HG02973 (cell line): ENCODE measurements at regions not wholly inside any gene's neighbourhood (a gene's known extent, or its start where the extent isn't known, plus 50 kb on each side); places are given as distances from the start of the nearest gene placed in this dataset.
"Not testable (repeated sequence)": the region's sequence is repeated elsewhere in the genome, so short reads cannot be mapped to it uniquely, and the experiment has no call there.

Experiments
- ATAC-seq: cut with Tn5 transposase; IDR thresholded peaks from one replicate; pipeline ENCODE4 v1.9.1; 2021; ENCODE audit warnings: moderate library complexity; ENCODE audit not compliant: unreplicated experiment

DNA sequence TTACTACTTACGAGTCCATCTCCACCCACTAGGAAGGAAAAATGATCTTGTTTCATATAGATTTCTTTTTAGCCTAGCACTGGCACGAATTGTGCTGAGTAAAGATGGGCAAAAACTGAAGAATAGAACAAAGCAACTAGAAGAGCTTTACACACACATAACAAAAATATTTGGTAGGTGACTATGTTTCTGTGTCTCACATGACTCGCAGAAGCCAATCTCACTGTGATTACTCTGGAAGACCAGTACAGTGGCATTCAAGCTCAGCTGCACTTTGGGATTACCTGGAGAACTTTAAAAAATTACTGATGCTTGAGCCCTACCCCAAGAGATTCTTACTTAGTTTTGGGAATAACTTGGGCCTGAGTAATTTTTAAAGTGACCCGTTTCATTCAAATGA, 378.7 kb downstream of the METTL4 start:
- ATAC-seq: no peak

DNA sequence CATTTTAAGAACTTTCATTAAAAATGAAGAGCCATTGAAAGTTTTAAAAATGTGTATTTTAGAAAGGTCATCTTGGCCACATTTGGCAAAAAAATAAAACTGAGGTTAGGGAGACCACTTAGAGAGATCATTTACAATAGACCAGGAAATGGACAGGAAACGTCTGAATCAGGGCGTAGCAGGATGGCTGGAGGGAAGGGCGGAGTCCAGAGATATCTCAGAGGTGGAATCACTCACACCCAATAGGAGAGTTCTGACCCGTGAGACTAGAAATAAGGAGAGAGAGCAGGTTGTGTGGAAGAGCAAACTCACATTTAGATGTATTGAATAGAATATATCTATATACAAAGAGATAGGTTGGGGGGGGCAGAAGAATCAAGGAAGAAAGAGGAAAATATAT, 373.4 kb downstream of the METTL4 start:
- ATAC-seq: no peak

- no peak for ATAC-seq
These were observed 372.2 kb downstream of the METTL4 start for GRCh38 chr18:2199060-2199459.

DNA sequence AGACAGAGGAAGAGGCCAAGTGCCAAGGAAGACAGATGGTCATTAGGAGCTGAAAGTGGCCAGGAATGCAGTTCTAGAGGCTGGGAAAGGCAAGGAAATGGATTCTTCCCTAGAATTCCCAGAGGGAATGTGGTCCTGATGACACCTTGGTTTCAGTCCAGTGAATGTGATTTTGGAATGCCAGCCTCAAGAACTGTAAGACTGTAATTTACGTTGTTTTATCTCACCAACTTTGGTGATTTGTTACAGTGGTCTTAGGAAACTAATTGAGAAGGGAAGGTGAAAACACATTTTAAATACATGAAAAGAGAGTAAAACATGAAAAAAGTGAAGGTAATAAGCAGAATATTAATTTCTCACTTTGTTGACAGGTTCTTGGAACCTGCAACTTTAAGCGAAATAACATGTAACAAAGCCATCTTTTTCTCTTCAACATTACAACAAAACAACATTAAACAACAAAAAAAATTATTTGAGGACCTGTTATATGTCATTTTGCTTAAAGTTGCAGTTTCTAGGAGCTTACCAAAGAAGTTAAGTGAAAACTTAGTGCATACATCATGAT, 370.2 kb downstream of the METTL4 start:
- no peak for ATAC-seq

DNA sequence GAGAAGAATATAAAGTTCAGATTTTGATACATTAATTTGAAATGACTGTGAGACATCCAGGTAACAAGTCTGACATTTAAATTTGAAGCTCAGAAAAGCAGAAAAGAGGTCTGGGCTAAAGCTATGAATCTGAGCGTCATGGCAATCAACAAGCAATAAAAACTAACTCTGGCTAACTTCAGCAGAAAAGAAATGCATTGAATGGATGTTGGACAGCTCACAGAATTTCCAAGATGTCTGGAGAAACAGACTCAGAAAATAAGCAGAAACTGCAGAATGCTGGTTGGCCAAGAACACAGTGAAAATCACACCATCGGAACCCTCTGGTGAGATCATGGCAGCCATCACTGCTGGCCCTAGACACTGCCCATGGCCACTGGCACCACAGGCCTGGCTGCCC, 366.6 kb downstream of the METTL4 start:
- no peak for ATAC-seq

- no peak for ATAC-seq
These were observed 364.0 kb downstream of the METTL4 start for GRCh38 chr18:2207294-2207693.

DNA sequence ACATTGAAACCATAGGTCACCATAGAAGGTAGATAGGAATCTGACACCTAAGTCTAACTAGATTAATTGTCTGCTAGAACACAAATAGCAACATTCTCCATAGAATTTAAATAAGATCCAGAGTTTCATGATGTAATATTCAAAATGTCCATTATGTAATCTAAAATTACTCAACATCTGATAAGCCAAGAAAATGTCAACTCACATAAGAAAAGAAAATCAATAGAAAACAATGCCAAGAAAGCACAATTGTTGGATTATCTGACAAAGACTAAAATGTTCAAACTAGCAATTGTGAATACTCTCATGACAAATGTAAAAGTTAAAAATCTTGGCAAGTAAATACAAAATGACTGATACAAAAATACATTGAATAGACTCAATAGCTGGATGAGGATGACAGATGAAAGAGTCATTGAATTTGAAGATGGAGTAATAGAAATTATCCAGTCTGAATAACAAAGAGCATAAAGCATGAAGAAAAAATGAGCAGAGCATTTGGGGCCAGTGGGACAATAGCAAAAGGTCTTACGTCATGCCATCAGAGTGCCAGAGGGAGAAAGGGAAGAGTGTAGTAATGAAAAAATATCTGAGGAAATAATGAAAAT, 358.6 kb downstream of the METTL4 start:
- no peak for ATAC-seq

DNA sequence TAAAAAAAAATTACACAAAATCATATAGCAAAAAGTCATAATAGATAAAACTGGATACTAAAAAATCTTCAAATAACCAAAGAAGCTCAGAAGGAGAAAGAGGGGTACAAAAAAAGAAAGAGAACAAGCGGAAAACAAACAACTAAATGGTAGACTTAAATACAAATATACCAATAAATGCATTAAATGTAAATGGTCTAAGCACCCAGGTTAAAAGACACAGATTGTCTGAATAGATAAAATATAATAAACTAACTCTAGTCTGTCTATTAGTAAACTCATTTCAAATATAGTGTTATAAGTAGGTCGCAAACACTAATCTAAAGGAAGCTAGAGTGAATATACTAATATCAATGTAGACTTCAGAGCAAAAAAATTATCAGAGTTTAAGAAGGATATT, 357.4 kb downstream of the METTL4 start:
- ATAC-seq: no peak

GRCh38 chr18:2217356-2217755, 353.9 kb downstream of the METTL4 start:
- ATAC-seq: no peak

DNA sequence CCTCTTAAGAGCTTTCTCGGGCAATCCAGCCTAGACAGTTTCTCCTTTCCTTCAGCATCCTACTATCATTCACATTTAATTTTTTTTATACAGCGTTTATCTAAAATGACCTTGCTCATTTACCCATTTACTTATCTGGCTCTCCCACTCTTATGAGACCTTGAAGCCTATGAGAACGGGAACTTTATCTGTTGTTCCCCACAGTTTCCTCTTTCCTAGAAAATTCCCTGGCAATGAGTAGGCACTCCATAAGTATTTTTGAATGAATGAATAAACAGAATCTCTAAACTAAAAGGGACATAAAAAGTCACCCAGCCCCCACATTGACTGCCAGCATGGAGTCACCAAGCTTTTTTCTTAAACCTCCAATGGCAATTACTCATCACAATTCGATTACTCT, 353.2 kb downstream of the METTL4 start:
- no peak for ATAC-seq

GRCh38 chr18:2219706-2220105, 351.6 kb downstream of the METTL4 start:
- no peak for ATAC-seq

- no peak for ATAC-seq
These were observed 348.8 kb downstream of the METTL4 start for GRCh38 chr18:2222270-2223185.

DNA sequence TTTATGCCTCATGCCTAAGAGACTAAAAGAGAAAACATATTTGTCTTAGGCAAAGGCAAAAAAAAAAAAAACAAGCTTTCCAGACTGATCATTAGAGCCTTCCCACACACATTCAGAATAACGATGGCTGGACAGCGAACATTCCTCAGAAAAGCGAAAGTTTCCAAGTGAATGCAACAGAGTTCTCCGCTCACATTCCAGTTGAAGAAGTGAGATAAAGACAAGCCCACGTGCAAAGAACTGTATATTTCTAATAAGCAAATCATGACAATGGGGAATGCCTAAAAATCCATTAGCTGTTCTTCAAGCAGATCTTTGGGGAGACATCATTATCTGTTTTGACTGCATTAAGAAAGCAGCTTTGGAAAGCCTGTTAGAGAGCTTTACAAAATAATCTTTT, 347.9 kb downstream of the METTL4 start:
- ATAC-seq: no peak

DNA sequence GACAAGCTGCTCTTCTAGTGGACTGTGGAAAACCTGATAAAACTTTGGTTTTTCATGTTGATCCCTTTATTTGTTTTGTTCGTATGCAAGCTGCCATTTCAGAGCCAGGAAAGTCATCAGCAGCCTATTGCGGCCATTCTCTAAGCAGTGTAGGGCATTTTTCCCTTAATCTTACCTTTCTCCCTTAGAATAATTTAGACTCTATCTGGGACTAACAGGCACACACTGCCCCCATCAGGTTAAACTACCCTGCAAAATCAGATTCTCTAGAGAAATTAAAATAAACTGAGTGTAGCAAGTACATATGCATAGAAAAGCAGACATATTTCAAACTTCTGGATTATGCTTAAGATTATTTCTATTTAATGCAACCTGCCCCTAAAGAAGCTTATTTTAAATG, 347.5 kb downstream of the METTL4 start:
- no peak for ATAC-seq

GRCh38 chr18:2236232-2236631, 335.1 kb downstream of the METTL4 start:
- ATAC-seq: no peak

- no peak for ATAC-seq
These were observed 333.6 kb downstream of the METTL4 start for GRCh38 chr18:2237706-2238105.

GRCh38 chr18:2240311-2240705, 331.0 kb downstream of the METTL4 start:
- no peak for ATAC-seq

DNA sequence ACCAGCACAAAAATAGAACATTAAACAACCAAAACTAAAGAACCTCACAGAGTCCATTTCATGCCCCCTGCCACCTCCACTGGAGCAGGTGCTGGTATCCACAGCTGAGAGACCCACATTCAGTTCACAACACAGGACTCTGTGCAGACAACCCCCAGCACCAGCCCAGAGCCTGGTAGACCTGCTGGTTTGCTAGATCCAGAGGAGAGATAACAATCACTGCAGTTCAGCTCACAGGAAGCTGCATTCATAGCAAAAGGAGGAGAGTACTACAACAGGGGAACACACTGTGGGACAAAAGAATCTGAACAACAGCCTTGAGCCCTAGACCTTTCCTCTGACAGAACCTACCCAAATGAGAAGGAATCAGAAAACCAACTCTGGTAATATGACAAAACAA, 326.7 kb downstream of the METTL4 start:
- ATAC-seq: no peak

DNA sequence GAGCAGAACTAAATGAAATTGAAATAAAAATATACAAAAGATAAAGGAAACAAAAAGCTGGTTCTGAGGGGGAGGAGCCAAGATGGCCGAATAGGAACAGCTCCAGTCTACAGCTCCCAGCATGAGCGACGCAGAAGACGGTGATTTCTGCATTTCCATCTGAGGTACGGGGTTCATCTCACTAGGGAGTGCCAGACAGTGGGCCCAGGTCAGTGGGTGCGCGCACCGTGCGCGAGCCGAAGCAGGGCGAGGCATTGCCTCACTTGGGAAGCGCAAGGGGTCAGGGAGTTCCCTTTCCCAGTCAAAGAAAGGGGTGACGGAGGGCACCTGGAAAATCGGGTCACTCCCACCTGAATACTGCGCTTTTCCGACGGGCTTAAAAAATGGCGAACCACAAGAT, 324.2 kb downstream of the METTL4 start:
- ATAC-seq: not testable (repeated sequence)

GRCh38 chr18:2254977-2255376, 316.3 kb downstream of the METTL4 start:
- ATAC-seq: no peak

GRCh38 chr18:2256577-2256976, 314.7 kb downstream of the METTL4 start:
- ATAC-seq: no peak

GRCh38 chr18:2258954-2259353, 312.4 kb downstream of the METTL4 start:
- no peak for ATAC-seq
